Effector memory CD8-positive, alpha-beta T cell (primary cell): ENCODE measurements at regions not wholly inside any gene's neighbourhood (a gene's known extent, or its start where the extent isn't known, plus 50 kb on each side); places are given as distances from the start of the nearest gene placed in this dataset.
"Not testable (repeated sequence)": the region's sequence is repeated elsewhere in the genome, so short reads cannot be mapped to it uniquely, and the experiment has no call there.

ENCODE experiments used
- ATAC-seq: fragments of 150-1000 bp; cut with Tn5 transposase; replicated peaks from 2 replicates; pipeline ENCODE4 v1.10.0; 2021; ENCODE audit warnings: mild to moderate bottlenecking, moderate library complexity
- DNase-seq, 3 experiments: peaks; one replicate each; pipeline ENCODE4 v3.0.0; 2021
- H3K27ac Mint-ChIP-seq, 2 donors: one replicate each; pipeline ENCODE4 v1.8.0; 2022; ENCODE audit warnings: mild to moderate bottlenecking in 2 of 2, mixed read lengths in 2 of 2, moderate library complexity in 2 of 2
- H3K27me3 Mint-ChIP-seq, 2 donors: one replicate each; pipeline ENCODE4 v1.8.0; 2022; ENCODE audit warnings: mixed read lengths in 2 of 2
- H3K36me3 Mint-ChIP-seq: one replicate; pipeline ENCODE4 v1.8.0; 2022; ENCODE audit warnings: mild to moderate bottlenecking, moderate library complexity, mixed read lengths; ENCODE audit not compliant: insufficient read depth
- H3K4me1 Mint-ChIP-seq, 2 donors: one replicate each; pipeline ENCODE4 v1.8.0; 2022; ENCODE audit warnings: low read depth in 2 of 2, mixed read lengths in 2 of 2
- H3K4me3 Mint-ChIP-seq, 2 donors: one replicate each; pipeline ENCODE4 v1.8.0; 2022; ENCODE audit warnings: mild to moderate bottlenecking in 2 of 2, mixed read lengths in 2 of 2, moderate library complexity in 2 of 2
- H3K9me3 Mint-ChIP-seq, 2 donors: one replicate each; pipeline ENCODE4 v1.8.0; 2022; ENCODE audit warnings: mixed read lengths in 2 of 2

DNA sequence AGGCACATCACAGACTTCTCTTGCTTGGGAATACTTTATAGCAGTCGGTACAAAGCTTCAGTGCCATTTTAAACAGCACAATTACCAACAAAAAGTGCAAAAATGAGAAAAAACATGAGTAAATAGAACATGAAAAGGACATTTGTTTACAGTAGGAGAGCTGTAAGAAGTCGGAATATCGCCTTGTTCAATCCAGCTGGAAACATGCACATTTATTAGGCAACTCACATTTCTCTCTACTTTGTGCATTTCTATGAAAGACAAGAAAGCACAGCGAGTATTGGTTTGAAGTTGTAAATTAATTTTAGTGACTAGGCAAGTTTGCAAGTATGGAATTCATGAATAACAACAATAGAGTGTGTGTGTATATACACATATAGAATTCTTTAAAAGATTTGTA lies 484.7 kb downstream of the DACH1 start:
- Mint-ChIP-seq H3K4me1 (no peaks in the 10 kb centered on the region), H3K36me3 (peaks cover under 1% of the 10 kb centered on the region), H3K4me3 (no peak overlapping the region), H3K27ac (no peak overlapping the region), H3K27me3 (no peaks in the 10 kb centered on the region), H3K9me3 (peaks cover 1 to 6% of the 10 kb centered on the region in 2 donors)
- no peak for ATAC-seq
- DNase-seq: no peak

DNA sequence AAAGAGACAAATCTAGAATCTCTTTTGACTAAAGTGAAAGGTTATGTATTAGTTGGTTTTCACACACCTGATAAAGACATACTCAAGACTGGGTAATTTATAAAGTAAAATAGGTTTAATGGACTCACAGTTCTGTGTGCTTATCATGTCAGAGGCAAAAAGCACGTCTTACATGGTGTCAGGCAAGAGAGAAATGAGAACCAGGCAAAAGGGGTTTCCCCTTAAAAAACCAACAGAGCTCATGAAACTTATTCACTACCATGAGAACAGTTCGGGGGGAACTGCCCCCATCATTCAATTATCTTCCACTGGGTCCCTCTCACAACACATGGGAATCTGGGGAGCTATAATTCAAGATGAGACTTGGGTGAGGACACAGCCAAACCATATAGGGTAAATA lies 486.8 kb downstream of the DACH1 start:
- DNase-seq (no peak), ATAC-seq (no peak)
- no peaks in the 10 kb centered on the region for H3K36me3 Mint-ChIP-seq
- no peak overlapping the region for H3K27ac Mint-ChIP-seq
- peaks cover 5 to 14% of the 10 kb centered on the region in 2 donors for H3K9me3 Mint-ChIP-seq
- no peak overlapping the region for H3K4me3 Mint-ChIP-seq
- H3K27me3 Mint-ChIP-seq: no peaks in the 10 kb centered on the region
- H3K4me1 Mint-ChIP-seq: no peaks in the 10 kb centered on the region

DNA sequence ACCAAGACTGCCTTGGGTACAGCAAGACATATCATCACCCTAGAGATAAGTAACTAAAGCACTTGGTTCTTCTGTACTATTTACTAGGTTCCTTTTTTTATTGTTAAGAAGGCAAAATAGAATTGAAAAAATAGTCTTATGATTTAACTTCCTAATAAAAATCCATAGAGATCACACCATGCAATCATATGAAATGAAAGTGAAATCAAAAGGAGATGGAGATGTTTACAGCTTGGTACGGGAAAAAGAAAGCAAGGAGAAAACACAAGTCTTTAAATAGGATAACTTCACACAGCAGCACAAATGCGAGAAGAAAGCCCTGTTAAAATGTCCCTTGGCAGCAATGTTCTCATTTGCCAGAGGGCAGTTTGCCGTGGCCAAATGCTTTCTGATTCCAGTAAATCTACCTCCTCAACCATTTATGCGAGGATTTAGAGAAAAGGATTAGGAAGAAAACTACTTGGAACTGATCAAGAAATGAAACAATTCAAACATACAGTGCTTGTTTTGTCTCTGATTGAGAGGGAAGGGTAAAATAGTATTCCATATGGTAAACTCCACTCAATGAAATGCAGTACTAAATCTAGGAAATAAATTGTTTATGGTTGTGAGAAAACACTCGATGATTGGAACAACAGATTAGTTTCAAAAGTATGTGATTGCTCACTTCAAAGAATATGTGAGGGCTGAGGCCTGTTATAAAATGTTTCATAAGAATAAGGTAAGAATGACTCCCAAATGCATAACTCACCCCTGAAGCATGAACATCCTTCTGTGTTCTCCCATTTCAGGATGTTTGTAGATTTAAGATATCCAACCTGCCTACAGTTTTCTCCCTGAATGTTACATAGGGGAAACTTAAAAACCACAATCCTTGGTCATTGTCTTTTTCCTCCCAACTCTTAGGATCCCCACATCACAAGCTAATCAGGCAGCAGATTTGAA lies 487.8 kb downstream of the DACH1 start:
- DNase-seq: no peak
- Mint-ChIP-seq H3K27me3 (no peaks in the 10 kb centered on the region), H3K9me3 (peaks cover 5 to 14% of the 10 kb centered on the region in 2 donors), H3K4me3 (no peak overlapping the region), H3K36me3 (no peaks in the 10 kb centered on the region), H3K27ac (no peak overlapping the region), H3K4me1 (no peaks in the 10 kb centered on the region)
- ATAC-seq: no peak

DNA sequence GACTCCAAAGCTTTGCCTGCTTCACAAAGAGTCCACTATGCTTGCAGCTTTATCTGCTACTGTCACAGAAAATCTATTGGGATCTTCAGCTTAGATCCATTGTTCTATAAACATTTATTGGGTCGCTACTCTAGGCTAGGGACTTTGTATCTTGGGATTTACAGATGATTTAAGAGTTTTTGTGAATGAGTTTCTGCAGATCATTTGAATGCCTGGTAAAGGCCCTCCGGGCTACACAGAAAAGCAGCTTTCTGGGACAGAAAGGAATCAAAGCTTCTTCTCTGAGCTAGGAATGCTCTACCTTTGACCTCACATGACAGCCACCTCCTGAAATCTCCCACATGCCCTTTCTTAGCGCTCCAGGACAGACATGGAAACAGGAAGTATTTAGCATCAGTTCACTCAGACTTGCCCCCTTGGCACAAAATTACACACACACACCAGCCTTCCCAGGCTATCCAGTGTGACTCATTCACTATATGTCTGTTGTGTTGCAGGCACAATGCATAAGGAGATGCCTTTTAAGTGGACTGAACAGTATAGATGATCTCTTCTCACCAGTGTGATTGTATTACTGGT lies 492.4 kb downstream of the DACH1 start:
- no peaks in the 10 kb centered on the region for H3K4me1 Mint-ChIP-seq
- no peak overlapping the region for H3K27ac Mint-ChIP-seq
- H3K9me3 Mint-ChIP-seq: peaks cover 7 to 9% of the 10 kb centered on the region in 2 donors
- no peak overlapping the region for H3K4me3 Mint-ChIP-seq
- DNase-seq: no peak
- H3K27me3 Mint-ChIP-seq: no peaks in the 10 kb centered on the region
- no peaks in the 10 kb centered on the region for H3K36me3 Mint-ChIP-seq
- ATAC-seq: no peak

DNA sequence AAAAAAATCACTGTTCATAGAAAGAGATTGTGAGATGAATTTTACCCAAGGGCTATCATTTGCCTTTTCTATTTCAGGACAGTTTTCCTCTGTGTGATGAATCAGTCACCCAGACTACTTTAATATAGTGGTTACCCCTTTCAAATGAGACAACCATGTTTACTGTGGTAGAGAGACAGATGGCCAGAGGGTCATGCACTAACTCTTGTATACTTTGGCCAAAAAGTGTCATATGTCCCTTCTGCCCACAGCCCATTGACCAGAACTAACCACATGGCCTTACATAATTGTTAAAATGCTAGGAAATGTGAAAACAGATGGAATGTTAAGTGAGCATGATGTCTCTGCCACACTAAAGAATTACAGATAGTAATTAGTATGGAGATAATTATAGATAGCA lies 498.7 kb downstream of the DACH1 start:
- H3K4me3 Mint-ChIP-seq: no peak overlapping the region

DNA sequence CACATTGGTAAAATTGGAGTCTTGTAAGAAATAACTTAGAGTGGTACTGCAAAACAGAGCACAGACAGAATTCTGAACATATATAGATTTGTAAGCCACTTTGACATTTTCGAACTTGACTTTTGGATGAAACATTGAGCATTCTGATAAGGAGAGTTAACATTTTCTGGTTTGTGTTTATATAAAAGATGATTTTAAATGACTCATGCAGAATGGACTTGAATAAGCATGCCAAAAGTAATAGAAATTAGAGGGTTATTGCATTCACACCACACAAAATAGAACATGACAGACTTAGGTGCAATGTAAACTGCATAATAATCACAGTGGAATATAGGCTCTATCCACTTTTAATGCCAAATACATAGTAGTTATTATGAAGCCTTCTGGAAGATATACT lies 507.0 kb downstream of the DACH1 start:
- Mint-ChIP-seq H3K36me3 (no peaks in the 10 kb centered on the region), H3K4me3 (no peak overlapping the region), H3K4me1 (no peaks in the 10 kb centered on the region), H3K27ac (no peak overlapping the region), H3K9me3 (peaks cover 2 to 18% of the 10 kb centered on the region in 2 donors), H3K27me3 (no peaks in the 10 kb centered on the region)
- no peak for DNase-seq
- no peak for ATAC-seq

More for the DNA sequence above, 498.7 kb downstream of the DACH1 start:
- Mint-ChIP-seq H3K4me1 (no peaks in the 10 kb centered on the region), H3K27me3 (no peaks in the 10 kb centered on the region), H3K27ac (no peak overlapping the region), H3K36me3 (no peaks in the 10 kb centered on the region), H3K9me3 (peaks cover 4 to 16% of the 10 kb centered on the region in 2 donors)
- no peak for DNase-seq
- no peak for ATAC-seq

DNA sequence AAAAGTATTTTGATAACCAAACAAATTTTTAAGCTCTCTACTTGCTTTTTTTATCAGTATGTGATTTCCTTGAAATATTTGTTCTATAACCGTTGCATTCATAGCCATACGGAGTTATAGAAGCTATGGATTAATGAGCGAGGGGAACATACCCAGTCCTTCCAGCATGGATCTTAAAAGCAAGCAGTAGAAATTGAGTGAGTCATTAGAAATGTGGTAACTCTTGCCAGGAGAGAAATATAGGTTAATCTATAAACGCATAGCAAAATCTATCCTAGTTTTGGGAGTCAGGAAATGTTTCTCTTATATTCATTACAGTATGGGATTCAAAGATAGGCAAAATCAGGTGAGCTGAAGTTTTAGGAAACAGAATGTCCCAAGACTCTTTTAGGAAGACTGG lies 507.4 kb downstream of the DACH1 start:
- H3K4me3 Mint-ChIP-seq: no peak overlapping the region
- no peak for ATAC-seq
- no peak overlapping the region for H3K27ac Mint-ChIP-seq
- DNase-seq: no peak
- no peaks in the 10 kb centered on the region for H3K4me1 Mint-ChIP-seq
- no peaks in the 10 kb centered on the region for H3K27me3 Mint-ChIP-seq
- H3K9me3 Mint-ChIP-seq: peaks cover 2 to 14% of the 10 kb centered on the region in 2 donors
- H3K36me3 Mint-ChIP-seq: no peaks in the 10 kb centered on the region

DNA sequence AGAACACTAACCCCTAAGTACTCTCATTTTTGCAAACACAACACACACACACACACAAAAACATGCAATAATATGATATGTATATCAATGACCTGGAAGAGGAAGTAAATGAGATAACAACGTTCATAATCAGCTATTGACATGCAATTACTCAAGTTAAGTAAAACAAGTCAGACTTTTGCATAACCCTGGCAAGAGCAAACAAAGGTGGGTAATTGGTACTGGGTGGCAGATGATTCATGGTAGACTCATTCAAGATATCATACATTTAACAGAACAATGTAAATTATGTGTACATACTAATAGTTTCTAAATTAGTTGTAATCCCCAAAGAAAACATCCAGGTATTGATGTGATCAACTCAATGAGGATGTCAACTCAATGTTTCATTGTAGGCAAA lies 508.8 kb downstream of the DACH1 start:
- Mint-ChIP-seq H3K4me1 (no peaks in the 10 kb centered on the region), H3K27me3 (no peaks in the 10 kb centered on the region), H3K4me3 (no peak overlapping the region), H3K36me3 (no peaks in the 10 kb centered on the region), H3K27ac (no peak overlapping the region), H3K9me3 (peaks cover 2 to 7% of the 10 kb centered on the region in 2 donors)
- DNase-seq (no peak), ATAC-seq (no peak)

DNA sequence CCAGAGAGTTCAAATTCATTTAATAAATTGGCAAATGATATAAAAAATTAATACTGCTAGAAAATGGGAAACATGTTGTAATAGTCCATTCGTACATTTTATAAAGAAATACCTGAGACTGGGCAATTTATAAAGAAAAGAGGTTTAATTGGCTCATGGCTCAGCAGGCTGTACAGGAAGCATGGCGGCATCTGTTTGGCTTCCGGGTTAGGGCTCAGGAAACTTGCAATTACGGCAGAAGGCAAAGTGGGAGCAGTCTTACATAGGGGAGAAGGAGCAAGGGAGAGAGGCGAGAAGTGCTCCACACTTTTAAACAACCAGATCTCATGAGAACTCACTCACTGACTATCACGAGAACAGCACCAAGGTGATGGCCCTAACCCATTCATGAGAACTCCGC lies 512.0 kb downstream of the DACH1 start:
- no peaks in the 10 kb centered on the region for H3K36me3 Mint-ChIP-seq

DNA sequence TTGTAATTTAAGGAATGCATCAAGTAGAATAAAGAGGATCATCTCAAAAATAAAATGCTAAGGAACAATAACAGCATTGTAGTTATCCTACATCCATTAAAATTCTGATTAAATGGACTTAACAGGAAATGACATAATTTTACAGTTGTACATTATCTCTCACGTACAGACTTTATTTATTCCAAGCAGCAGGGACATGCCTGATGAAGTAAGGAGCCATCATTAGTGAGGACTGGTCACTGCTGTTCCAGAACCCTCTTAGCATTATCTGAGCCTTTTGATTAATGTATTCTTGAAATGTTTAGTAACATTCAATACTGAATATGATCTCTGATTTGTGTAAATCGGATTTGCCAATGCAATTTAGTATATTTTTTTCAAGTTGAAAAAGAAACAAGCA lies 516.1 kb downstream of the DACH1 start:
- Mint-ChIP-seq H3K36me3 (no peaks in the 10 kb centered on the region), H3K27ac (no peak overlapping the region), H3K27me3 (no peaks in the 10 kb centered on the region), H3K4me3 (no peak overlapping the region), H3K4me1 (no peaks in the 10 kb centered on the region), H3K9me3 (peaks cover 0 to 5% of the 10 kb centered on the region in 2 donors)
- ATAC-seq: no peak
- no peak for DNase-seq

More for the DNA sequence above, 512.0 kb downstream of the DACH1 start:
- DNase-seq (no peak), ATAC-seq (no peak)
- Mint-ChIP-seq H3K27me3 (no peaks in the 10 kb centered on the region), H3K27ac (no peak overlapping the region), H3K4me3 (no peak overlapping the region), H3K4me1 (no peaks in the 10 kb centered on the region), H3K9me3 (peaks cover 2 to 7% of the 10 kb centered on the region in 2 donors)

DNA sequence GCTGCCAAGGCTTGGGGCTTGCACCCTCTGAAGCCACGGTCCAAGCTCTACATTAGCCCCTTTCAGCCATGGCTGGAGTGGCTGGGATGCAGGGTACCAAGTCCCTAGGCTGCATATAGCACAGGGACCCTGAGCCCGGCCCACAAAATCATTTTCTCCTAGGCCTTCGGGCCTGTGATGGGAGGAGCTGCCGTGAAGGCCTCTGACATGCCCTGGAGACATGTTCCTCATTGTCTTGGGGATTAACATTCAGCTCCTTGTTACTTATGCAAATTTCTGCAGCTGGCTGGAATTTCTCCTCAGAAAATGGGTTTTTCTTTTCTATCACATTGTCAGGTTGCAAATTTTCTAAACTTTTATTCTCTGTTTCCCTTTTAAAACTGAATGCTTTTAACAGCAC lies 521.1 kb downstream of the DACH1 start:
- H3K27me3 Mint-ChIP-seq, H3K4me1 Mint-ChIP-seq, ATAC-seq, DNase-seq, H3K27ac Mint-ChIP-seq, H3K9me3 Mint-ChIP-seq, H3K36me3 Mint-ChIP-seq, H3K4me3 Mint-ChIP-seq: not testable (repeated sequence)

DNA sequence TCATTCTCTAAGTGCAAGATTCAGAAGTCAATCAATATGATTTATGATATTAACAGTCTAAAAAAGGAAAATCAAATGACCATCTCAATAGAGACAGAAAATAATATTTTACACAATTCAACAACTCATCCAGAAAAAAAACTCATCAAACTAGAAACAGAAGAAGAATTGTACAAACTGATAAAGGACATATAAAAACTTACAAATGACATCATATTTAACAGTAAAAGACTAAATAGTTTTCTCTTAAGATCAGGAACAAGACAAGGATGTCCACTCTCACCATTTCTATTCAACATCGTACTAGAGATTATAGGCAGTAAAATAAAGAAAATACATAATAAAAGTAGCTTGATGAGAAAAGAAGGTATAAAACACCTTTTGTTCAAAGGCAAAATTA lies 527.3 kb downstream of the DACH1 start:
- ATAC-seq (no peak), DNase-seq (no peak)
- Mint-ChIP-seq H3K27ac (no peak overlapping the region), H3K9me3 (peaks cover 0 to 5% of the 10 kb centered on the region in 2 donors), H3K27me3 (no peaks in the 10 kb centered on the region), H3K36me3 (no peaks in the 10 kb centered on the region), H3K4me3 (no peak overlapping the region), H3K4me1 (no peaks in the 10 kb centered on the region)

DNA sequence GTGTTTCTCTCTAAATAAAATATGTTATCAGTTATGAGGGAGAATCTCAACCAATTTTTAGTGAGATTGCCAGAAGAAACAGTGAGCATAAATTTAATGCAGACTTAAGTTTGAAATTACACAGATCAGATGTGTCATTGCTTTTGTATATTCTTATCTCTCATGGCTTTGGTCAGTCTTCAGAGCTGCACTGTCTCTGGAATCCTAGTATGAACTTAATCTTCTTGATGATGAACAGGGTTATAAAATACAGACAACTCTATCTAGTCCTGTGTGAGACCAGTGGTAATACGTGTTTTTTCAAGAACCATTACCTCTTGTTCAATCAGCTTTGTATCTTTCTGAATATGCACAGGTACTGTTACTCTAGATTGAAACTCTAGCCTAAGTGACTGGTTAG lies 528.0 kb downstream of the DACH1 start:
- ATAC-seq: no peak
- H3K4me1 Mint-ChIP-seq: no peaks in the 10 kb centered on the region
- no peak overlapping the region for H3K4me3 Mint-ChIP-seq
- DNase-seq: no peak
- H3K27me3 Mint-ChIP-seq: no peaks in the 10 kb centered on the region
- H3K36me3 Mint-ChIP-seq: no peaks in the 10 kb centered on the region
- H3K27ac Mint-ChIP-seq: no peak overlapping the region
- peaks cover 0 to 5% of the 10 kb centered on the region in 2 donors for H3K9me3 Mint-ChIP-seq

DNA sequence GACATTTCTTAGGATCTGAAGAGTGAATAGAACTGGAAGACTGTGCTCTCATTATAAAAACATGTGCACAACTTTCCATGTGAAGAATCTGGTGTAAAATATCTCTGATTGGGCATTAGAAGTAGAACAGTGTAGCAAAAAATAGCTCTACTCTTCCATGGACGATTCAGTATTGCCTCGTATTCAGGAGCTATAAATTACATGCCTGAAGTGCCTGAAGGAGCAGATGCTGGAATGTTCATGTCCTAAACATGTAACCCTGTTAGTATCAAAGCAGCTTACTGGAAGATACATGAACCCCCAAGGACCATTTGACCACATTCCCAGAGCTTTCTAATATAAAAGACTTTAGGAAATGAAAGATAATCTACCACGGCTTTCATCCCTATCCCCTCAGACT lies 528.9 kb downstream of the DACH1 start:
- Mint-ChIP-seq H3K4me3 (no peak overlapping the region), H3K27me3 (no peaks in the 10 kb centered on the region), H3K9me3 (peaks cover 0 to 5% of the 10 kb centered on the region in 2 donors), H3K4me1 (no peaks in the 10 kb centered on the region), H3K36me3 (no peaks in the 10 kb centered on the region), H3K27ac (no peak overlapping the region)
- ATAC-seq: no peak
- no peak for DNase-seq
